HCT116 (cell line): ENCODE measurements at regions not wholly inside any gene's neighbourhood (a gene's known extent, or its start where the extent isn't known, plus 50 kb on each side); places are given as distances from the start of the nearest gene placed in this dataset.

Experiments used
- ATAC-seq: fragments of 200-7000 bp; cut with Tn5 transposase; 2 replicates; pipeline ENCODE4 v1.9.1; 2020; ENCODE audit warnings: mild to moderate bottlenecking, moderate library complexity
- BruUV-seq: library from RNA; stranded (reverse); fragments of 400-500 nt; replicated peaks from 2 replicates; lab custom pipeline; 2021; lab: Mats Ljungman, UMichigan
- CTCF ChIA-PET: fragments of 300-600 bp; sonication (Branson Sonifier 250); formaldehyde crosslinking; loops from one replicate; lab custom pipeline; 2021; ENCODE audit warnings: antibody characterized with exemption; lab: Charles Lee
- POLR2A ChIA-PET: fragments of 300-600, 350-600 bp; sonication (Branson Sonifier 250); formaldehyde crosslinking; loops from one replicate; lab custom pipeline; 2021; ENCODE audit warnings: antibody characterized with exemption; lab: Charles Lee
- RAD21 ChIA-PET, 2 experiments: fragments of 300-600 bp; sonication (Branson Sonifier 250); formaldehyde crosslinking; loops; one replicate each; lab custom pipeline; 2023; ENCODE audit warnings: low total read pairs in 2 of 2; ENCODE audit not compliant: uncharacterized antibody in 2 of 2, unreplicated experiment in 2 of 2, low non-redundant PET in 1 of 2; lab: Charles Lee
- DNase-seq: peaks from one replicate; pipeline ENCODE4 v3.0.0-alpha.2; 2010; ENCODE audit warnings: low read depth, low spot score
- H2AFZ ChIP-seq: fragments of 200-600 bp; shearing (Covaris generic), sonication (generic); 2 replicates; pipeline ENCODE4 v1.6.1; 2017; ENCODE audit warnings: low read depth, mixed run types, mixed read lengths, antibody characterized with exemption, low read length; ENCODE audit not compliant: poor library complexity, severe bottlenecking
- H3K27ac ChIP-seq: 2 replicates; pipeline ENCODE4 v1.5.1; 2012; ENCODE audit warnings: low read depth, low read length
- H3K27me3 ChIP-seq: fragments of 200-600 bp; sonication (generic); 2 replicates; pipeline ENCODE4 v1.6.1; 2016; ENCODE audit warnings: mixed run types, low read length, mixed read lengths; ENCODE audit not compliant: insufficient read depth
- H3K36me3 ChIP-seq, 2 experiments: fragments of 200-500 bp in 1 of 2; fragments of 200-600 bp in 1 of 2; sonication (Bioruptor generic) in 1 of 2; sonication (generic) in 1 of 2; 2 replicates each; pipeline versions ENCODE4 v1.5.1 to v1.6.1; 2014 to 2016; ENCODE audit warnings: low read length in 2 of 2, inconsistent platforms in 1 of 2, mixed read lengths in 1 of 2, mixed run types in 1 of 2; ENCODE audit not compliant: insufficient read depth in 2 of 2, control insufficient read depth in 1 of 2
- H3K4me1 ChIP-seq, 2 experiments: fragments of 200-600 bp in 1 of 2; sonication (generic) in 1 of 2; 2 replicates each; pipeline versions ENCODE4 v1.5.1 to v1.6.1; 2012 to 2017; ENCODE audit warnings: low read length in 2 of 2, inconsistent platforms in 1 of 2, mild to moderate bottlenecking in 1 of 2, mixed read lengths in 1 of 2, mixed run types in 1 of 2, moderate library complexity in 1 of 2; ENCODE audit not compliant: insufficient read depth in 2 of 2, control insufficient read depth in 1 of 2
- H3K4me2 ChIP-seq: fragments of 200-600 bp; sonication (generic); 2 replicates; pipeline ENCODE4 v1.6.1; 2017; ENCODE audit warnings: mixed run types, low read length, mixed read lengths
- H3K4me3 ChIP-seq, 2 experiments: fragments of 200-600 bp in 1 of 2; sonication (generic) in 1 of 2; replicated peaks in 1 of 2; 2 replicates each; pipeline ENCODE4 v1.5.1; 2011 to 2016; ENCODE audit warnings: low read length in 2 of 2, control low read depth in 1 of 2, low read depth in 1 of 2, mild to moderate bottlenecking in 1 of 2, mixed read lengths in 1 of 2, mixed run types in 1 of 2
- H3K79me2 ChIP-seq: fragments of 200-600 bp; sonication (generic); 2 replicates; pipeline ENCODE4 v1.6.1; 2017; ENCODE audit warnings: mild to moderate bottlenecking, mixed run types, low read length, moderate library complexity, mixed read lengths; ENCODE audit not compliant: insufficient read depth
- H3K9ac ChIP-seq: fragments of 200-600 bp; sonication (generic); 2 replicates; pipeline ENCODE4 v1.6.1; 2016; ENCODE audit warnings: low read length, mixed read lengths
- H3K9me2 ChIP-seq: fragments of 200-600 bp; sonication (generic), shearing (Covaris generic); 2 replicates; pipeline ENCODE4 v1.6.1; 2017; ENCODE audit warnings: mixed run types, mild to moderate bottlenecking, moderate library complexity; ENCODE audit not compliant: insufficient read depth
- H3K9me3 ChIP-seq, 2 experiments: fragments of 200-500 bp in 1 of 2; fragments of 200-600 bp in 1 of 2; sonication (Bioruptor generic) in 1 of 2; sonication (generic) in 1 of 2; 2 replicates each; pipeline ENCODE4 v1.6.1; 2014 to 2017; ENCODE audit warnings: low read length in 2 of 2, mixed read lengths in 2 of 2, inconsistent platforms in 1 of 2, low read depth in 1 of 2, mild to moderate bottlenecking in 1 of 2, mixed run types in 1 of 2, moderate library complexity in 1 of 2; ENCODE audit not compliant: control insufficient read depth in 1 of 2, insufficient read depth in 1 of 2
- H4K20me1 ChIP-seq: fragments of 200-600 bp; sonication (generic), shearing (Covaris generic); 2 replicates; pipeline ENCODE4 v1.6.1; 2017; ENCODE audit warnings: mixed run types, mild to moderate bottlenecking, moderate library complexity; ENCODE audit not compliant: insufficient read depth
- CBX3 ChIP-seq: IDR thresholded peaks from 2 replicates; pipeline ENCODE4 v1.6.1; 2012; ENCODE audit warnings: low read depth
- CEBPB ChIP-seq: IDR thresholded peaks from 2 replicates; pipeline ENCODE4 v1.6.1; 2012; ENCODE audit warnings: low read depth
- FOSL1 ChIP-seq: IDR thresholded peaks from 2 replicates; pipeline ENCODE4 v1.6.1; 2012; ENCODE audit warnings: low read depth
- JUND ChIP-seq: IDR thresholded peaks from 2 replicates; pipeline ENCODE4 v1.6.1; 2012
- POLR2A ChIP-seq: IDR thresholded peaks from 2 replicates; pipeline ENCODE4 v1.7.0; 2011; ENCODE audit warnings: borderline replicate concordance; ENCODE audit not compliant: insufficient read depth, insufficient read length; ENCODE audit errors: extremely low read depth
- POLR2AphosphoS5 ChIP-seq: IDR thresholded peaks from 2 replicates; pipeline ENCODE4 v1.6.1; 2011; ENCODE audit warnings: mild to moderate bottlenecking, low read depth, low read length, moderate library complexity
- RAD21 ChIP-seq: IDR thresholded peaks from 2 replicates; pipeline ENCODE4 v1.6.1; 2012; ENCODE audit warnings: low read depth, mild to moderate bottlenecking
- SIN3A ChIP-seq: IDR thresholded peaks from 2 replicates; pipeline ENCODE4 v1.6.1; 2012; ENCODE audit warnings: low read depth
- YY1 ChIP-seq: IDR thresholded peaks from 2 replicates; pipeline ENCODE4 v1.6.1; 2011; ENCODE audit warnings: low read length, low read depth, moderate library complexity, mild to moderate bottlenecking; ENCODE audit not compliant: insufficient replicate concordance; ENCODE audit errors: extremely low read depth
- ZFX ChIP-seq: fragments of 450-650 bp; IDR thresholded peaks from 2 replicates; pipeline ENCODE4 v1.6.1; 2017
- ZNF274 ChIP-seq: fragments of 200-500 bp; sonication (Bioruptor generic); IDR thresholded peaks from 2 replicates; pipeline ENCODE4 v1.6.1; 2014; ENCODE audit warnings: mild to moderate bottlenecking, low read depth, low read length, inconsistent platforms
- intact Hi-C: fragments of 100-400 bp; cut with micrococcal nuclease; formaldehyde crosslinking; loops from 2 replicates; pipeline ENCODE4 v1.10.0; 2022
- TF ChIP-seq, protein P1 (sequence below): IDR thresholded peaks from 2 replicates; pipeline ENCODE4 v1.6.1; 2012
- TF ChIP-seq, protein P2 (sequence below): IDR thresholded peaks from 2 replicates; pipeline ENCODE4 v1.6.1; 2012; ENCODE audit warnings: low read depth
- TF ChIP-seq, protein P3 (sequence below): IDR thresholded peaks from 2 replicates; pipeline ENCODE4 v1.6.1; 2011; ENCODE audit warnings: mild to moderate bottlenecking, low read length, moderate library complexity; ENCODE audit not compliant: insufficient replicate concordance; ENCODE audit errors: extremely low read depth

- H3K27ac ChIP-seq, result no peak overlapping the region
- ATAC-seq (no peak), DNase-seq (no peak)
- no peaks in the 10 kb centered on the region for H3K36me3 ChIP-seq
- no peak overlapping the region for H3K4me3 ChIP-seq
- ChIA-PET CTCF (no interaction called here), POLR2A (no interaction called here)
- BruUV-seq, result no TSS peak
- H3K4me2 ChIP-seq, result no peak overlapping the region
- H3K9me2 ChIP-seq, result no peaks in the 10 kb centered on the region
- no peak overlapping the region for H3K9ac ChIP-seq
- H3K9me3 ChIP-seq, result no peaks in the 10 kb centered on the region; a peak in 1 of 4 replicates
- no peaks in the 10 kb centered on the region for H3K27me3 ChIP-seq
- TF ChIP-seq, protein P1, sequence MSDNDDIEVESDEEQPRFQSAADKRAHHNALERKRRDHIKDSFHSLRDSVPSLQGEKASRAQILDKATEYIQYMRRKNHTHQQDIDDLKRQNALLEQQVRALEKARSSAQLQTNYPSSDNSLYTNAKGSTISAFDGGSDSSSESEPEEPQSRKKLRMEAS, result no peak
- no peak for TF ChIP-seq YY1
- no peak for TF ChIP-seq FOSL1
- no peak for TF ChIP-seq RAD21
- TF ChIP-seq, all 23 proteins: peak for 0
- intact Hi-C loops, result no loop called here
- Histone ChIP-seq H3K79me2 (no peaks in the 10 kb centered on the region), H4K20me1 (no peaks in the 10 kb centered on the region), H2AFZ (no peak overlapping the region), H3K4me1 (no peaks in the 10 kb centered on the region)
- RAD21 ChIA-PET, result no interaction called here
Measured at GRCh38 chr6:11447265-11447664, 90.3 kb upstream of the TMEM170B start.

DNA sequence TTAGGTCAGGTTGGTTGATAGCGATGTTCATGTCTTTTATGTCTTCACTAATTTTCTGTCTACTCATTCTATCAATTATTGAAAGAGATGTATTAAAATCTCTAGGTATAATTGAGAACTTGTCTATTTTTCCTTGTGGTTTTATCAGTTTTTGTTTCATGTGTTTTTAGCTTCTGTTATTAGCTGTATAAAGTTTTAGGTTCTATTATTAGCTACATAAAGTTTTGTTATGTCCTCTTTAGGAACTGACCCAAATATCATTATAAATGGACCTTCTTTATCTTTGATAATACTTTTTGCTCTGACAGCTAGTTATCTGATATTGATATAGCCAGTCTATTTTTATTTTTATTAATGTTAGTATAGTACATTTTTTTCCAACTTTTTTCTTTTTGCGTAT, 92.4 kb upstream of the TMEM170B start:
- H3K27me3 ChIP-seq, result no peaks in the 10 kb centered on the region
- H3K27ac ChIP-seq, result no peak overlapping the region
- no peak overlapping the region for H3K4me2 ChIP-seq
- H3K79me2 ChIP-seq, result no peaks in the 10 kb centered on the region
- ChIA-PET RAD21 (no interaction called here), CTCF (no interaction called here), POLR2A (no interaction called here)
- no peak overlapping the region for H3K9ac ChIP-seq
- no TSS peak for BruUV-seq
- H3K4me3 ChIP-seq, result no peak overlapping the region
- no peak overlapping the region for H2AFZ ChIP-seq
- H3K4me1 ChIP-seq, result no peaks in the 10 kb centered on the region
- ATAC-seq (no peak), DNase-seq (no peak)
- no peaks in the 10 kb centered on the region; a peak in 1 of 4 replicates for H3K9me3 ChIP-seq
- no peaks in the 10 kb centered on the region for H3K9me2 ChIP-seq
- H4K20me1 ChIP-seq, result no peaks in the 10 kb centered on the region
- intact Hi-C loops, result no loop called here
- no peak for TF ChIP-seq CEBPB
- no peak for TF ChIP-seq JUND
- TF ChIP-seq FOSL1, result no peak
- TF ChIP-seq ZNF274, result no peak
- TF ChIP-seq RAD21, result no peak
- no peak for TF ChIP-seq CBX3
- no peak for TF ChIP-seq POLR2A
- TF ChIP-seq YY1, result no peak
- TF ChIP-seq, protein P2, sequence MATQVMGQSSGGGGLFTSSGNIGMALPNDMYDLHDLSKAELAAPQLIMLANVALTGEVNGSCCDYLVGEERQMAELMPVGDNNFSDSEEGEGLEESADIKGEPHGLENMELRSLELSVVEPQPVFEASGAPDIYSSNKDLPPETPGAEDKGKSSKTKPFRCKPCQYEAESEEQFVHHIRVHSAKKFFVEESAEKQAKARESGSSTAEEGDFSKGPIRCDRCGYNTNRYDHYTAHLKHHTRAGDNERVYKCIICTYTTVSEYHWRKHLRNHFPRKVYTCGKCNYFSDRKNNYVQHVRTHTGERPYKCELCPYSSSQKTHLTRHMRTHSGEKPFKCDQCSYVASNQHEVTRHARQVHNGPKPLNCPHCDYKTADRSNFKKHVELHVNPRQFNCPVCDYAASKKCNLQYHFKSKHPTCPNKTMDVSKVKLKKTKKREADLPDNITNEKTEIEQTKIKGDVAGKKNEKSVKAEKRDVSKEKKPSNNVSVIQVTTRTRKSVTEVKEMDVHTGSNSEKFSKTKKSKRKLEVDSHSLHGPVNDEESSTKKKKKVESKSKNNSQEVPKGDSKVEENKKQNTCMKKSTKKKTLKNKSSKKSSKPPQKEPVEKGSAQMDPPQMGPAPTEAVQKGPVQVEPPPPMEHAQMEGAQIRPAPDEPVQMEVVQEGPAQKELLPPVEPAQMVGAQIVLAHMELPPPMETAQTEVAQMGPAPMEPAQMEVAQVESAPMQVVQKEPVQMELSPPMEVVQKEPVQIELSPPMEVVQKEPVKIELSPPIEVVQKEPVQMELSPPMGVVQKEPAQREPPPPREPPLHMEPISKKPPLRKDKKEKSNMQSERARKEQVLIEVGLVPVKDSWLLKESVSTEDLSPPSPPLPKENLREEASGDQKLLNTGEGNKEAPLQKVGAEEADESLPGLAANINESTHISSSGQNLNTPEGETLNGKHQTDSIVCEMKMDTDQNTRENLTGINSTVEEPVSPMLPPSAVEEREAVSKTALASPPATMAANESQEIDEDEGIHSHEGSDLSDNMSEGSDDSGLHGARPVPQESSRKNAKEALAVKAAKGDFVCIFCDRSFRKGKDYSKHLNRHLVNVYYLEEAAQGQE, result no peak
- TF ChIP-seq, protein P3, sequence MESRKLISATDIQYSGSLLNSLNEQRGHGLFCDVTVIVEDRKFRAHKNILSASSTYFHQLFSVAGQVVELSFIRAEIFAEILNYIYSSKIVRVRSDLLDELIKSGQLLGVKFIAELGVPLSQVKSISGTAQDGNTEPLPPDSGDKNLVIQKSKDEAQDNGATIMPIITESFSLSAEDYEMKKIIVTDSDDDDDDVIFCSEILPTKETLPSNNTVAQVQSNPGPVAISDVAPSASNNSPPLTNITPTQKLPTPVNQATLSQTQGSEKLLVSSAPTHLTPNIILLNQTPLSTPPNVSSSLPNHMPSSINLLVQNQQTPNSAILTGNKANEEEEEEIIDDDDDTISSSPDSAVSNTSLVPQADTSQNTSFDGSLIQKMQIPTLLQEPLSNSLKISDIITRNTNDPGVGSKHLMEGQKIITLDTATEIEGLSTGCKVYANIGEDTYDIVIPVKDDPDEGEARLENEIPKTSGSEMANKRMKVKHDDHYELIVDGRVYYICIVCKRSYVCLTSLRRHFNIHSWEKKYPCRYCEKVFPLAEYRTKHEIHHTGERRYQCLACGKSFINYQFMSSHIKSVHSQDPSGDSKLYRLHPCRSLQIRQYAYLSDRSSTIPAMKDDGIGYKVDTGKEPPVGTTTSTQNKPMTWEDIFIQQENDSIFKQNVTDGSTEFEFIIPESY, result no peak
- TF ChIP-seq, protein P1, result no peak
- TF ChIP-seq POLR2AphosphoS5, result no peak
- TF ChIP-seq SIN3A, result no peak
- TF ChIP-seq ZFX, result no peak
- no peaks in the 10 kb centered on the region for H3K36me3 ChIP-seq
